ENCODE measurements at regions not wholly inside any gene's neighbourhood (a gene's known extent, or its start where the extent isn't known, plus 50 kb on each side); places are given as distances from the start of the nearest gene placed in this dataset.

DNA sequence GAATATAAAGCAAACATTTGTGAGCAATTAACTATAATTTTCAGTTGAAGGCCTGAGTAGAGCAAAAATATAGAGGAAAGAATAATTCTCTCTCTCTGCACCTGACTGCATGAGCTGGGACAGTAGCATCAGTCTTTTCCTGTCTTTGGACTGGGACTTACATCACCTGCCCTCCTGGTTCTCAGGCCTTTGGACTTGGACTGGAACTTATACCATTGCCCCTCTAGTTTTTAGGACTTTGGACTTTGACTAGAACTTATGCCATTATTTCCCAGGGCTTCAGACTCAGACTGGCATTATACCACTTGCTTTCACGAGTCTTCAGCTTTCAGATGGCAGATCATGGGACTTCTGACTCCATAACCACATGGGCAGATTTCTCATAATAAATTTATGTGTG is 81.0 kb upstream of the SLC25A13 start:
- DNase-seq, result no peak

DNA sequence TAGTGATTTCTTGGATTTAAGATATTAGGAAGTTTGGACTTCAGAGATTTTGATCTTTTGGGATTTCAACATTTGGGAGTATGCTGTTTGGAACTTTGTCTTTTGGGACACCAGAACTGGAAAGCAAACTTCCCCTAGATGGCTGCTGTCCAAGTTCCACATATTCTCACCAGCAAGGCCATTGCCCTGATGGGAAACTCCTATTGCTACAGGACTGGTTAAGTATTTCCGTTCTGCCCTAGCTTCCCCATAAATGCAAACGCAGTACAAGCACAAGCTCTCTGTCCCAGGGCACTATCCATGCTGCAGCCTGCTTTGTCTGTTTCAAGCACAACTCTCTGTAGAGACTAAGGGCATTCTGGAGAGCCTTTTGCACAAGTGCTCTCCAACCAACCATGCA is 79.3 kb upstream of the SLC25A13 start:
- no peak for DNase-seq

DNA sequence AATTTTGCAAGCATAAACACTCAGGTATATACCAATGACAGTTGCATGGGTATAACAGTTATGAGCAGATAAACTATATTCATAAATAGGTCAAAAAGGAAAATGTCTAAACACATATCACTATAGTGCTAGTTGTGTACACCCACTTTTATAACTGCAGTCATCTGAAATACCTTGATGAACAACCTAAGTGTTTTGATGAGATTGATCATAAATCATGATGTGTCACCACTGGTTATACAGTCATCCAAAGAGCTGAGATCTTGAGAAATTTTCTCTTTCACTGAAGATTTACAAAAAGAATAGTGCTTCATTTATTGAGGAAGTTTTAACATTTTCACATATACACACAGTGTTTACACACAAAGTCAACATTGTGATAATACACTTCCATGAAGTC is 78.6 kb upstream of the SLC25A13 start:
- DNase-seq, result no peak

DNA sequence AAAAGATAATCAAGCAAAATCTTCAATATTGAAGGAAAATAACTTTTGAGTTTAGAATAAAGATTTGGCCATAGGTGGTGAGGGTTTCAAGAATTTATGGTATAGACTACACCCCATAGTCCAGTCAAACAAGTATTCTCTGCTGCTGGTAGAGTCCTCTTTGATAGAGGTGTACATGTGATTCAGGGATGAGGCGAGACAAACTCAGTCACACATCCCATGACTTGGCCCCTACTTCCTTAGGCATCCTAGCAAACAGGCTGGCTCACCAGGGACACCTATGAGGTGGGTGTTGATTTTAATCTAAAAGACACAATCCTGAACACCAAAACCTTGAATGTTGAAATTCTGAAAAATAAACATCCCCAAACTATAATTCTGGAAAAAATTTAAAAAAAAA is 78.1 kb upstream of the SLC25A13 start:
- DNase-seq, result no peak

DNA sequence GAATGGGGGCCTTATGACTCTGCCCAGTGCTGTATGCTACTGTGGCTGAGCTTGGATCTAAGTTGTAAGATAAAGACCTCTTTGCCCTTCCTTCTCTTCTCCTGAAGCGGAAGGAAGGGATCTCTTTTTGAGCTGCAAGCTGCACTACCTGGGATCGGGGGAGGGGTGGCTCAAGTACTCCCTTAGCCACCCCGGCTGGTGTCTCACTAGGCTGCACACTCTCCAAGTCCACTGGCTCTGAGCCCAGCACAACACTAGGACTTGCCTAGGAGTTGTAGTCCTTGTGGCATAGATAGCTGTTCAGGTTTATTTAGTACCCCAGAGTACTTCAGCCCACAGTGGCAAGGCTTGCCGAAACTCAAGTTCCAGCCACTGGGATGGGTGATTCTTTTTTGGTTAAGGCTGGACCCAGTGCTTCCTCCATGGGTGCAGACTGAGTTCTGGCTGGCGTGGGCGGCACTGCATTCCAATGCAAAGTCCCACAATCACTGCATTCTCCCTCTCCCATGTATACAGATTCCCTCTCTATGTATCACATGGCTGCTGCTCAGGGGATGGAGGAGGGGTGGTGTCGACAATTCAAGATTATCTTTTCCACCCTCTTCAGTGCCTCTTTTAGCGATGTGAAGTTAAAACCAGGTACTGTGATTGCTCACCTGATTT is 76.2 kb upstream of the SLC25A13 start:
- no peak for DNase-seq

DNA sequence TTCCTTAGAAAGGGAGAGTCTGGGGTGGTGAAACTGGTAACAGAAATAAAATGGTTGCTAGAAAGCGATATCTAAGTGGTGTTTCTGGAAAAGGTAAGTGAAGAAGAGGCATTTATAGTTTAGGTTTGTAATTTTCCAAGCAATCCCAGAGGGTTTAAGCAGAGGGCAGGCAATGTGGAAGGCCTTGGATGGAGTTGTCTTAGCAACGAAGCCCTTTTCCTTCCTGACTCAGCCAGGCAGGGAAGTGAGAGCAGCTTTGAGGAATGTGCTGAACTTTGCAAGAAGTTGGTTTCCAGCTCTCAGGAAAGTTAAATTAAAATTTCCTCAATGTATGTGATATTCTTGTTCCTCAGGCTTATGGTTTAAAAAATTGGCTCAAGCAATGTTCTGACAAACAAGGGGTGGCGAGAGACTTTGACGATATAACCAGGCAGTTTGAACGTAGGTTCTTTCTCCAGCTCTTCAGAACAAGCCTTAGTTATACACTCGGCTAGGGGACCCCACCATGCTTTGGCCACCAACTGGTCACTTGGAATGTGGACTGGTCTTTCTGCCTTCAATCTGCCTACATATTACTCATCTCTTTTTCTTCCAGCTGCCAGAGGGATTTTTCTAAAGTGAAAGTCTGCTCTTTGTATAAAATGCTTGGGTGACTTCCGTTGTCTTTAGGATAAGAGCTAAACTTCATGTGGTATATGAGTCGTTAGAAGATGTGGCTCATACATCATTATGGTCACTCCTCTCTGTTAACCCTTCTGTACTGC is 66.9 kb upstream of the SLC25A13 start:
- DNase-seq, result no peak

DNA sequence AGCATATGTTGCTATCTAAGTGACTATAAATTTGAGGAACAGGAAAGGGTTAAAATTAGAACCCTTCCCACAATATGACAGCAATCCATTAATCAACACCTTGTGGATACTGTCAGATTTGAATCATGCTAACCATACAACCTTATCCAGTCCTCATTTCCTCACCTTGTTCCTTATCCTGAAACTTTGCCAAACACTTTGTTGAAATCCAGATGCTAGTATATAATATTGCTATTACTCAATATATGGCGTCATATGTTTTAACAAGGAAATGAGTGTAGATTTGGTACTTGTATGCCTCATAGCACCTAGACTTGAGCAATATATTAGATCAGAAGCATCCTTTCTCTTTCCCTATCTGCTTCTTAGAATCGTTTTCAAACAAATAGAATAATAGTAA is 66.3 kb upstream of the SLC25A13 start:
- DNase-seq, result no peak

DNA sequence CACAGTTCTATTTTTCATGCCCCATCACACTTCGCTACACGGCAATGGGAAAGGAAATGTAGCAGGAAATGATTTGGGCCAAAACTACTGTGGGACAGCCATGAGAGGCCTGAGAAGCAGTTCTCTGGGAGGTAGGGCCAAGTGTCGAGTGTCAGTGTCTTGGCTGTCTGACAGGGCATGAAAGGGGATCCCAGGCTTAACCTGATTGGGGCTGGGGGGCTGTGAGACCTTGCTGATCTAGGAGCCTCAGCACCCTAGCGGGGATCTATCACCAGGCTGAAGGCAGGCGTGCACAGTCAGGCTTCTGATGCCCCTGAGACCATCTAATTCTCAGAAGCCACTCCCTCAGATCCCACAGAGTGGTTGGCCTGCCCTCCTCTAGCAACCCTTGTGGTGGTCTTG is 58.2 kb upstream of the SLC25A13 start:
- no peak for DNase-seq

DNA sequence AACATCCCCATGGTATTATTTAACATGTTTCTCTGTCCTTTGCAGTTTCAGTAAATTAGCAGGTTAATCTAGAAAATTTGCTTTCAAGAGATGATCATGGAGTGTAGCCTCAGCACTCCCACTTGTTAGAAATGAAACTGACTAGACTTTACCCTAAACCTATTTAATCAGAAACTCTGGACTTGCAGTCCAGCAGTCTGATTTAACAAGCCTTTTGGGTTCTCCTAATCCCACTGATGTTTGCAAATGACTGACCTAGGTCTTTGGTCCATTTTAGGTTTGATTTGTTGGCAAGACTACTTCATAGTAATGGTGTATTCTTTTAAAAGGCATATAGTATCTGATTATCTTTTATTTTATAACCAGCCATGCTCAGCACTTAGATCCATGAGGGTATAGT is 55.5 kb upstream of the SLC25A13 start:
- DNase-seq, result no peak
